H1 (cell line): ENCODE measurements at regions not wholly inside any gene's neighbourhood (a gene's known extent, or its start where the extent isn't known, plus 50 kb on each side); places are given as distances from the start of the nearest gene placed in this dataset.

Experiments
- KDM4A ChIP-seq: IDR thresholded peaks from one replicate; pipeline ENCODE4 v1.7.1; 2012; ENCODE audit warnings: low read depth, mild to moderate bottlenecking, moderate library complexity, low read length, inconsistent platforms; ENCODE audit not compliant: severe bottlenecking

DNA sequence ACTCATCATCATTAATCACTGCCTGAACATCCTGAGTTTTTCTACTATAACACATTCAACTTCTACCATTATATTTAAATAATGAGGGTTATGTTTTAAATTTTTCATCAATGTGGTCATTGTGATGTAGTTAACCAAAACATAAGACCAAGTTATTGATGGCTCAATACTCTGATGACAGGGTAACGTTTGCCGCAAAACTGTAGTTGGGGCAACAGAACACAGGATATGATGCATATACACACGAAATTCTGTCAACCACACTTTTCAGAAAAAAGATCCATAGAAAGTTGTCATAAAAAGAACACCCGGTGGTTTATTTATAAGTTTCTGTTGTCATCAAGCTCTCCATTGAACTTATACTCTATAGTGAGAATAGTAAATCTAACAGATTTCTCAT lies 121.7 kb upstream of the COL11A1 start (continued):
- no peak for TF ChIP-seq KDM4A
- TF ChIP-seq, all 59 proteins: peak for 0
